ENCODE measurements at regions not wholly inside any gene's neighbourhood (a gene's known extent, or its start where the extent isn't known, plus 50 kb on each side); places are given as distances from the start of the nearest gene placed in this dataset.

GRCh38 chr2:21262426-21262940 is 138.7 kb downstream of the TDRD15 start:
- Histone ChIP-seq H3K36me3 (ENCODE audit: control insufficient read depth, insufficient read depth, low read length) (no peaks in the 10 kb centered on the region), H3K27me3 (ENCODE audit: control insufficient read depth, insufficient read depth, low read length) (no peaks in the 10 kb centered on the region), H3K9me3 (ENCODE audit: control insufficient read depth, insufficient read depth, low read depth, low read length) (no peaks in the 10 kb centered on the region), H3K4me3 (ENCODE audit: low read depth in 2 of 2, low read length in 2 of 2) (no peak overlapping the region), H3K27ac (ENCODE audit: low read length) (no peak overlapping the region), H3K4me1 (ENCODE audit: control insufficient read depth, insufficient read depth, low read length) (no peaks in the 10 kb centered on the region)
- ChIA-PET CTCF (no interaction called here), POLR2A (interaction anchor here (0.6 kb wide), 1 partner anchor 1659 kb away, joined by 8 read pairs; no protein-coding TSS in a partner anchor)
- in situ Hi-C loops (cut with HindIII; ENCODE audit: low pct_unique_long_range_greater_than_20kb, low sequenced_read_pairs) (no loop called here), intact Hi-C loops (cut with micrococcal nuclease; ENCODE audit: unreplicated experiment) (no loop called here)
- ATAC-seq: no peak
- no TSS peak for BruUV-seq (replicated peaks)
- no peak for DNase-seq (ENCODE audit: low read depth, low spot score)
- TF ChIP-seq CTCF (IDR thresholded peaks at IDR 0.05): no peak
- no peak for TF ChIP-seq POLR2AphosphoS5 (IDR thresholded peaks at IDR 0.05; ENCODE audit: low read depth, low read length)
- TF ChIP-seq TCF7L2 (IDR thresholded peaks at IDR 0.05; ENCODE audit: low read depth, low read length): no peak
- TF ChIP-seq SIN3A (IDR thresholded peaks at IDR 0.05; ENCODE audit: borderline replicate concordance, insufficient read depth, low read depth, low read length): no peak
- TF ChIP-seq, protein P1, sequence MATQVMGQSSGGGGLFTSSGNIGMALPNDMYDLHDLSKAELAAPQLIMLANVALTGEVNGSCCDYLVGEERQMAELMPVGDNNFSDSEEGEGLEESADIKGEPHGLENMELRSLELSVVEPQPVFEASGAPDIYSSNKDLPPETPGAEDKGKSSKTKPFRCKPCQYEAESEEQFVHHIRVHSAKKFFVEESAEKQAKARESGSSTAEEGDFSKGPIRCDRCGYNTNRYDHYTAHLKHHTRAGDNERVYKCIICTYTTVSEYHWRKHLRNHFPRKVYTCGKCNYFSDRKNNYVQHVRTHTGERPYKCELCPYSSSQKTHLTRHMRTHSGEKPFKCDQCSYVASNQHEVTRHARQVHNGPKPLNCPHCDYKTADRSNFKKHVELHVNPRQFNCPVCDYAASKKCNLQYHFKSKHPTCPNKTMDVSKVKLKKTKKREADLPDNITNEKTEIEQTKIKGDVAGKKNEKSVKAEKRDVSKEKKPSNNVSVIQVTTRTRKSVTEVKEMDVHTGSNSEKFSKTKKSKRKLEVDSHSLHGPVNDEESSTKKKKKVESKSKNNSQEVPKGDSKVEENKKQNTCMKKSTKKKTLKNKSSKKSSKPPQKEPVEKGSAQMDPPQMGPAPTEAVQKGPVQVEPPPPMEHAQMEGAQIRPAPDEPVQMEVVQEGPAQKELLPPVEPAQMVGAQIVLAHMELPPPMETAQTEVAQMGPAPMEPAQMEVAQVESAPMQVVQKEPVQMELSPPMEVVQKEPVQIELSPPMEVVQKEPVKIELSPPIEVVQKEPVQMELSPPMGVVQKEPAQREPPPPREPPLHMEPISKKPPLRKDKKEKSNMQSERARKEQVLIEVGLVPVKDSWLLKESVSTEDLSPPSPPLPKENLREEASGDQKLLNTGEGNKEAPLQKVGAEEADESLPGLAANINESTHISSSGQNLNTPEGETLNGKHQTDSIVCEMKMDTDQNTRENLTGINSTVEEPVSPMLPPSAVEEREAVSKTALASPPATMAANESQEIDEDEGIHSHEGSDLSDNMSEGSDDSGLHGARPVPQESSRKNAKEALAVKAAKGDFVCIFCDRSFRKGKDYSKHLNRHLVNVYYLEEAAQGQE (IDR thresholded peaks at IDR 0.05; ENCODE audit: insufficient read depth in 1 of 2, low read depth in 2 of 2, low read length in 1 of 2): no peak

DNA sequence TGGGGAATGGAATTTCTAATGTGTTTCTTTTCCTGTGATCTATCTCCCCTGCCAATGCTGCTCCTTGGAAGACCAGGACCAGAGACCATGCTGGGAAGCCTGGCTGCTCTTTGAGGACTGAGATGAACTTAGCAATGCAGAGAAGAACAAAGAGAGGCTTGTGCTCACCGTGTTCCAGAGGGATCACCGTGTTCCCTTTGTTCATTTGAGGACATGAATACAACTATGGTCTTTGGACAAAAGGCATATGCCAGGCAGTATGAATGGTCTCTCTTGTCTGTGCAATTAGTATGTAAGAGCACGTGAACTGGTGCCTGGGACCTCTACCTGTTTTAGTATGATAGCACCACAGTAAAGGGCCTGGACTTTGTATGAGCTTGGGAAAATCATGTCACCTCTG is 139.9 kb downstream of the TDRD15 start:
- no peaks in the 10 kb centered on the region for H3K4me1 ChIP-seq (ENCODE audit: control insufficient read depth, insufficient read depth, low read length)
- no peak for ATAC-seq
- H3K4me3 ChIP-seq (ENCODE audit: low read depth in 2 of 2, low read length in 2 of 2): no peak overlapping the region
- no peaks in the 10 kb centered on the region for H3K27me3 ChIP-seq (ENCODE audit: control insufficient read depth, insufficient read depth, low read length)
- ChIA-PET POLR2A (no interaction called here), CTCF (no interaction called here)
- in situ Hi-C loops (cut with HindIII; ENCODE audit: low pct_unique_long_range_greater_than_20kb, low sequenced_read_pairs): no loop called here
- intact Hi-C loops (cut with micrococcal nuclease; ENCODE audit: unreplicated experiment): no loop called here
- no TSS peak for BruUV-seq (replicated peaks)
- TF ChIP-seq TCF7L2 (IDR thresholded peaks at IDR 0.05; ENCODE audit: low read depth, low read length) (no peak), CTCF (IDR thresholded peaks at IDR 0.05) (no peak), SIN3A (IDR thresholded peaks at IDR 0.05; ENCODE audit: borderline replicate concordance, insufficient read depth, low read depth, low read length) (no peak), POLR2AphosphoS5 (IDR thresholded peaks at IDR 0.05; ENCODE audit: low read depth, low read length) (no peak)
- TF ChIP-seq, protein P1 (IDR thresholded peaks at IDR 0.05; ENCODE audit: insufficient read depth in 1 of 2, low read depth in 2 of 2, low read length in 1 of 2): no peak
- H3K36me3 ChIP-seq (ENCODE audit: control insufficient read depth, insufficient read depth, low read length): no peaks in the 10 kb centered on the region
- DNase-seq (ENCODE audit: low read depth, low spot score): no peak
- no peaks in the 10 kb centered on the region for H3K9me3 ChIP-seq (ENCODE audit: control insufficient read depth, insufficient read depth, low read depth, low read length)
- H3K27ac ChIP-seq (ENCODE audit: low read length): no peak overlapping the region

Measured in Panc1 (cell line).